GM21825 (cell line): ENCODE measurements at regions not wholly inside any gene's neighbourhood (a gene's known extent, or its start where the extent isn't known, plus 50 kb on each side); places are given as distances from the start of the nearest gene placed in this dataset.
A peak's percentile ranks its signal among the peaks of the same experiment; 100 is the strongest.
"Not testable (repeated sequence)": the region's sequence is repeated elsewhere in the genome, so short reads cannot be mapped to it uniquely, and the experiment has no call there.

Source experiments
- ATAC-seq: cut with Tn5 transposase; IDR thresholded peaks from one replicate; pipeline ENCODE4 v1.9.1; 2021; ENCODE audit warnings: mild to moderate bottlenecking, moderate library complexity; ENCODE audit not compliant: unreplicated experiment

DNA sequence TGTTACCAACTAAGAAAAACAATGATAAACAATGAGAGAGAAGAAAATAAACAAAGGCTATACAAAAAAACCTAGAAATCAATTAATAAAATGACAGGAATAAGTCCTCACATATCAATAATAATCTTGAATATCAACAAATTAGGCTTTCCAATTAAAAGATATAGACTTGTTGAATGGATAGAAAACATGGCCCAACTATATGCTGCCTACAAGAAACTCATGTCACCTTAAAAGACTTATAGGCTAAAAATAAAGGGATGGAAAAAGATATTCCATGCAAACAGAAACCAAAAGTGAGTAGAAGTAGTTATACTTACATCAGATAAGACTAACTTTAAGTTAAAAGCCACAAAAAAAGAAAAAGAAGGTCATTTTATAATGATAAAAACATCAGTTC, 183.9 kb downstream of the MYRFL start:
- ATAC-seq = no peak

DNA sequence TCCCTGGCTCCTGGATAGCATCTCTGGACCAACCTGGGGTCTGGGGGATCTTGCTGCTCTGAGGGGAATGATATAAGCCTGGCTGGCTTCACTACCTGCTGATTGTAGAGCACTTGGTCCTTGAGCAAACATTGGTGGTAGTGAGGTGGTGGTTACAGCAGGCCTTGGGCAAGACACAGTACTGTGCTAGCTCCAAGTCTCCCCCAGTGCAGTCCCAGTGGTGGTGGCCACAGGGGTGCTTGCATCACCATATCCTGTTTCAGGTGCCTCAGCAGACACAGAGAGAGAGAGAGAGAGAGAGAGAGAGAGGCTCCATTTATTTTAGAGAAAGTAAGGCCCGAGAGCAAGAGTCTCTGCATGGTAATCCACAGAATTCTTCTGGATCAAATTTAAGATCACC, 186.3 kb downstream of the MYRFL start:
- no peak for ATAC-seq

DNA sequence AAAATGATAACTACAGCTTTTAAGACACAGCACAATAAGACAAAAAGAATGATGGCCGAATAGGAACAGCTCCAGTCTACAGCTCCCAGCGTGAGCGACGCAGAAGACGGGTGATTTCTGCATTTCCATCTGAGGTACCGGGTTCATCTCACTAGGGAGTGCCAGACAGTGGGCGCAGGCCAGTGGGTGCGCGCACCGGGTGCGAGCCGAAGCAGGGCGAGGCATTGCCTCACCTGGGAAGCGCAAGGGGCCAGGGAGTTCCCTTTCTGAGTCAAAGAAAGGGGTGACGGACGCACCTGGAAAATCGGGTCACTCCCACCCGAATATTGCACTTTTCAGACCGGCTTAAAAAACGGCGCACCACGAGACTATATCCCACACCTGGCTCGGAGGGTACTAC, 188.0 kb downstream of the MYRFL start:
- ATAC-seq = not testable (repeated sequence)

DNA sequence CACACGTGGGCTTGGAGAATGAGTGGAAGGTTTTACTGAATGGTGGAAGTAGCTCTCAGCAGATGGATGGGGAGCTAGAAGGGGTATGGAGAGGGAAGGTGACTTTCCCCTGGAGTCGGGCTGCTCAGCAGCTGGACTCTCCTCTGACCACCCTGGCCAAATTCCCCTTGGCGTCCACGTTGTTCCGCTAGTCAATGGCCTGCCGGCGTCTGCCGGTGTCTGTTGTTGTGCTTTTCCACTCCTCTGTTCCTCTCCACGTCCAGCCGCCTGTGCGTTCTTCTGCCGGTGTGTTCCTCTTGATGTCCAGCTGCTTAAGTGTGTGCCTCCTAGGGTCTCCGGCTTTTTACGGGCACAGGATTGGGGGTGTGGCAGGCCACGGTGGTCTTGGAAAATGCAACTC, 203.5 kb downstream of the MYRFL start:
- no peak for ATAC-seq

DNA sequence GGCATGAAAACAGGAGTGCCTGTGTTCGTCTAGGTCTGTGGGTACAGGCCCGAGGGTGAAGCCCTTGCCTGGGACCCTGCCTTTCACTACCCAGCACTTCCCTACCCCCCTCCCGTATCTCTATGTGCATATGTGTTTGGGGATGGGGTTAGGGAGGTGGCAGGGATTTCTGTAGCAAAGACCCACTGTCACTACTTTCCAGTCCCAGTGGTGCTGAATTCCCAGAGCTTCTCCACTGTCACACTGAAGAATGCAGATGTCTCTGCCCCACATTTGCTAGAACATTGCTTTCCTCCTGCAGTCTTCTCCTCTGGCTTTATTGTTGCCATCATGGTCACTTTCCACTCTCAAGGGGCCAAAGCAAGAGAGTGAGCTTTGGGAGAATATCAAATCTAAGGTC, 203.9 kb downstream of the MYRFL start:
- ATAC-seq = no peak

DNA sequence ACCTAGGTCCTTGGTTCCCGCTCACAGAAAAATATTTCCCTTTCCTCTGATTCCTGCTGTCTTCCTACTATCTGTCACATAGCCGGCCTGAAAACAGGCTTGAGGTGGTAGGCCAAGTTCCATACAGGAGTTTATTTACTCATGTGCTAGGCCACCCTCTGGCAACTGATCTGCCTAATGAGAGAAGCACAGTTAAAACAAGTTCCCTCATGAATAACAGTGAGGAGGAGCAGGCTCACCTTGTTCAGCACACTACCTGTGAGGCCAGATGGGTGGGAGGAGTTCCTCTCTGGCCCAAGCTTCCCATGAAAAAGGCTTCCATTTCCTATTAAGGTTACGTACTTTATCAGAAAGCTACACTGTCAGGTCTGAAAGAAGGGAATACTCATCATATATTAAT, 206.0 kb downstream of the MYRFL start:
- no peak for ATAC-seq

DNA sequence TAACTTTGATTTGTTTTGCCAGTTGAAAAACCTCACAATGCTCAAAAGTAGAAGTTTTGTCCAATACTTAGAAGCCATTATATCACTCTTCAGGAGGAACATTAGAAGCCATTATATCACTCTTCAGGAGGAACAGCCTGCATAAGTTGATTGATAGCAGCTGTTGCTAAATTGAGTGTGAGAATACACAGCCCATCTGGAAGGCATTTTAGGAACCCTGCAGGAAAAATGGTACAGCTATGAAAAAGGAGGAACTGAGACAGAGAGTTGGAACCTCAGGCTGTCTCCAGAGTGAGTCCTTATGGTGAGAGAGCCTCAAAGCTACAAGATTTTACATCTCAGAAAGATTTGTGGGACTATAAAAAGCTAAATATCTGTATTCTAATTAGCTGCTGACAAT, 207.0 kb downstream of the MYRFL start:
- ATAC-seq = no peak

DNA sequence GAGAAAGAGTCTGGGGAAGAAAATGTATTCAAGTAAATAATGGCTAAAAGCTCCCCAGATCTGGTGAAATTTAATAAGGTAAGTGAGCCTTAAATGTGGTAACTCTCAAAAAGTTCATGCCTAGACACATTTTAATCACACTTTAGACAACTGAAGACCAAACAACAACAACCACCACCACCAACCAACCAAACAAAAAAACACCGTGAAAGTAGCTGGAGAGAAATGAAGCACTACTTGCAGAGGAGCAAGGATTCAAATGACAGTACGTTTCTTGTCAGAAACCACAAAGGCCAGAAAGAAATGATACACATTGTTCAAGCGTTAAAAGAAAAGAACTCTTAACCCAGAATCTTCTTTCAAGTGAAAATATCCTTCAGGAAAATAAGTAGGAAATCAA, 208.3 kb downstream of the MYRFL start:
- ATAC-seq = no peak

DNA sequence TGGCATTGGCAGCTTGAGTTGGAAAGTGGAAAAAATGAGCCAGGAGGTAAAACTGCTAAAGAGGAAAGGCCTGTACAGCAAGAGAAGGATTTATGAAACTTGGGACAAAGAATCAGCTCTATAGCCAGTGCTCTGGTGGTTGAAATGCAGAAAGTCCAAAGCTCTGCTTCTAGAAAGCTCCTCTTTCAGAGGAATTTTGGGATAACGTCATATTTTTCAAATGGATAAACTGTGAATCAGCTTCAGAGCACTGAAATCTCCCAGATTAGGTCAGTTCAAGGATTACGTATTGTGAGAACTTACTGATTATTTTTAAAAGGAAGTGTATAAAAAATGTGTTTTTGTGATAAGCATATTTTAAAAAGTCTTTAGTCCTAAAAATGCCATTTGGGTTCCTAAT, 203.1 kb upstream of the CNOT2 start:
- ATAC-seq = no peak

DNA sequence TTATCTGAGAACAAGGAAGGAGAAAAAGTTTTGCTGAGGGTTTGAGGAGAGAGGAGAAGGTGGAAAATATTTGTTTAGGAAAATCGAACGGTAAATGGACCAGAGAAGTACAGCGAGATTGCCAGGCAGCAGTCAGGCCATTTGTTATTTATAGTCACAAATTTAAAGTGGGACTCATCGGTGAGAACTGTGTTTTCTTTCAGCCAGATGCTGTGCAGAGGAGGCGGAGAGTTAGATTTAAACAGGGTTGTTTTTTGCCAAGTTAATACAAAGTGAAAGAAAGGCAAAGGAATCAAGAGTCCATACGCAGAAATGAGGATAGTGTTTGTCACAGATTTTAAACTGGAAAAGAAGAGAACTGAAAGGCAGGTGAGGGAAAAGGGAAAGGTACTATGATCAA, 200.6 kb upstream of the CNOT2 start:
- no peak for ATAC-seq

DNA sequence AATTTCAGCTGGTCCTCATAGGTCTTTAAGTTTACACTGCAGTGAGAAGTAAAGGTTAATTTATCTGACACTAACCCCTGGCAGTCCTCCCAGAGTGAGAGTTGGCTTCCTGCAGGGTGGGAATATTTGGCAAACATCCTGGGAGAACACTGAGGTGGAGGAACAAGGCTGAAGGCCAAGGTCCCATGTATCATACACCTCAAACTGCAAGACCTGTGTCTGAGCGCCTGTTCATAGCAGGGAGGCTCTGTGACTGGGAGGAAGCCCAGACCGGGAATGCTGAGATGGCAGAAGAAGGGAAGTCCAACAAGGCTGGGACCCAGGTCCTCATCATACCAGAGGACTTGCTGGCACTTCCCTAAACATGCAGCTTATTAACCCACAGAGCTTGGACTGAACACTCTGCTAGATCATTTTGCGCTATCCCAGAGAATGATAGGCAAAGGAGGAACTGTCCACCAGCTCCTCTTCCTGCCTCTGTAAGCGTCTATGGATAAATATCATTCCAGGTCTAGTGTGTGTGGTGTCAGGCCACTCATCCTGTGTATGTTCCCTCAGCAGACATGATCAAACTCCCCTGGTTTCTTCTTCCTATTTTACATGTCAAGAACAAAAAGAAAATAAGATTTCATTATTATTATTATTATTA, 199.6 kb upstream of the CNOT2 start:
- no peak for ATAC-seq

DNA sequence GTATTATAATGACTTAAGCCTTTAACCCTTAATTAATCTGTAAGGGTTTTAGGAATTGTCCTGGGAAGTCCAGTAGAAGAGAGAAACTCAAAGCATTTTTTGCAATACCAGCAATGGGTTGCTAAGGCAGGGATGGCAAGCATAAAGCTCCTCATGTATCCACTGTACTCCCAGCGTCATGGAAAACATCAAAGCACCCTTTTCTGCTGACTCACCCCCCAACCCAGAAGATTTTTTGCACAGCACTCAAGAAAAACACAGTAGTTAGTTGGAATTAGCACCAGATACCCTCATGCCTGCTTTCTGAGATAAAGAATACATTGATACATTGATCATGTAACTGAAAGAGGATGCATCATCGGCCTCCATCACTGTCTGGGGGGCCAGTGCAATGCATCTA, 199.1 kb upstream of the CNOT2 start:
- ATAC-seq = no peak

DNA sequence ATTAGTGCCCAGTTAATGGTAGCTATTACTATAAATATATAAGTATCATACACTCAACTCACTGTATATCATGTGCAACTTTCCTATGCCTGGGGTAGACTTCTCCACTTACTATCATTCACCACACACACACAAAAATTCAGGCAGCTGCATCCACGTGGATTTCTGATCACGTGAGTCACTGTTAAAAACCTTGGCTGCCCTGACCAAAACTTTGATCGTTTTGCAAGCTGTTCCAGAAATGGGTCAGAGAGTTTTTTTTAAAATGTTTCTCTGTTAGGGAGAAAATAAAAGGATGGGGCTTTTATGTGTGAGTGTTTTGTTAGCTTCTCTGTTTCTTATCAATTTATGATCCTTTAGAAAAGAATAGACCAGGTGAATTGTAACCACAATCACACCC, 198.2 kb upstream of the CNOT2 start:
- no peak for ATAC-seq

DNA sequence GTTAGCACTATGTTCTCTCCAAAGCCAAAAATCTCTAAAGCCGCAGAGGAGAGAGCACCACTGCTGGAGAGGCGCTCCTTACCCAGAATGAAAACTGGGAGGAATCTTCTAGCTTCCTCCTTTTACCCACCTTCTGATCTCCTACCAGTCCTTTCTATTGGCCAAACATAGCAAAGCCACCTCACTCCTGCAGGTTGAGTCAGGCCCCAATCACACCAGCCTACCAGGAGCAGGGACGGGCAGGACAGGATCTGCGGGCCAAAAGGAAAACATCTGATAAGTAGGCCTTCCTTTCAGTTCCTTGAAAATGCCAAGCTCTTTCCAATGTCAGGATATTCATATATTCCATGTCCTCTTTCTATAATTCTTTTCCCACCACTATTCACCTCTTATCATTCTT, 197.7 kb upstream of the CNOT2 start:
- ATAC-seq = no peak

DNA sequence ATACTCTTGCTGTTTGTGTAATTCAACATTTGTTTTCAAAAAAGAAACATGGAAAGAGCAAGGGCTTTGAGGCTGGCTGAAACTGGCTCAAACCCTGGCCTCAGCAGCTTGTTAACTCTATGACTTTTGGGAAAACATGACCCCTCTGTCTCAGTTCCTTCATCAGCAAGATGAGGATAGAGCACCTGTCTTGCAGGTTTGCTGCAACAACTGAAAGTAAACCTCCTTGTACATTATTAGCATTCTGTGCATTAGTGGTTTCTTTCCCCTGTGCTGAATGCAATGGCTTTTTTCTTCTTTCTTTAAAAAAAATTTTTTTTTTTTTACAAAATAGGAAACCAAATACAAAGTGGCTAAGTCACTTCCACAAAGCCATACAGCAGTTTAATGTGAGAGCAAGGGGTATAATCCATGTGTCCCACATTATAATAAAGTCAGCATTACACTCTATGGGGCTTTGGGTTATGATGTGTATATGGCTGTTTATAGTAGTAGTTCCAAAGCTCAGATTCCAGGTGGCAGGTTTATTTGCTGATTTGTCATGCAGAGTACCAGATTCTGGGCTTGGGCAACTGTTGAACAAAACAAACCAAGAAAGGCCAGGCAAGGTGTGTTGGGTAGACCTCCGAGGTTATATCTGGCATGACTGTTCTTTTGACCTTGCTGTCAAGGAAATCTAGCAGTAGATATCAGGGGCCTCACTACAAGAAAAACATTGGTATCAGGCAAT, 194.5 kb upstream of the CNOT2 start:
- ATAC-seq = no peak

DNA sequence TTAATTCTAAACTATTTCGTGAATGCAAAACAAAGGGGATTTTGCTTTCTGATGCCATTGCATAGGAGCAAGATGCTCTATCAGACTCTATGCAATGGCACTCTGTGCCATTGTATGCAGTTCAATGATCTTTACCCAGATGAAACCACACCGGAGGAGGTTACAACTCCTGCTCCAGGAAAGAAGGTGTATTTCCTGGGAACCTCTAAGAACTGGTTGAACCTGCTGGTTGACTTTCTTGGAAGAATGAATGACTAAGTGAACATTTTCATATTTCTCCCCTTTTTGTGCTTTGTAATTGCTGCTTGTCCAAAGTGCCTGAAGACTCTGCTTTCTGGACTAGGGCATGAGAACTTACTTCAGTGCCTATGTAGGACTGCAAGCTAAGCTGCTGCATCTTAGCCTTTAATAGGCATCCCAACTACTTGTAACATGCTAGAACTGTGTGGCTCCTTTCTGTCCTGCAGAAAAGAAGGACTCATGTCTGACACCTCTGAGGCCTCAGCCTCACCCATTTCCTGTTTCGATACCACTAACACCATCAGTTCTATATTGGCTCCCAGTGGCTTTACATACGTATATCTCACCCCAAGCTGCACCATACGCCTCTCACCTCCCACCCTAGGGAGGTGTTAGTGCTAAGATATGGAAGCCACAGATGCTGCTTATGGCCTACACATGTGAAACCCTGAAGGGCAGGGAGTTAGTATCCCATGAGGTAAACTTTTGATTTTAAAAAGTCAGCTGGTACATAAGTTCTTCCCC, 193.5 kb upstream of the CNOT2 start:
- peak; percentile 90 for ATAC-seq

DNA sequence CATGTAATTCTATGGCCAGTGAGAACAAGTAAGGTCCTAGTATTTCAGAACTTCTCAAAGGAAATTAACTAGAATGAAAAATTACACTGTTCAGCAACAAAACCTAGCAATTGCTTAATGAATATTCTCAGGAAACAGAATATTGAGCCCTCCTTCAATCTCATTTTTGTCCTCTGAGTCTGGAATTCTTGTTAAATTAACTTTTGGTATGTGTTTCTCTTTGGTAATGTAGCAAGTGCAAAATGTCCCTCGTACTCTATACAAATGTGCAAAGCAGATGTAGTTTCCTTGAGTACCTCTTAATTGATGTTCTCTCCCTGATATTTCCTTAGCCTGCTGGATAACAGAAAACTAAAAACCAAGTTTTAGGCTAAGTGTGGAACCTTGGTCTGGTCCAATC, 190.8 kb upstream of the CNOT2 start:
- ATAC-seq = no peak

DNA sequence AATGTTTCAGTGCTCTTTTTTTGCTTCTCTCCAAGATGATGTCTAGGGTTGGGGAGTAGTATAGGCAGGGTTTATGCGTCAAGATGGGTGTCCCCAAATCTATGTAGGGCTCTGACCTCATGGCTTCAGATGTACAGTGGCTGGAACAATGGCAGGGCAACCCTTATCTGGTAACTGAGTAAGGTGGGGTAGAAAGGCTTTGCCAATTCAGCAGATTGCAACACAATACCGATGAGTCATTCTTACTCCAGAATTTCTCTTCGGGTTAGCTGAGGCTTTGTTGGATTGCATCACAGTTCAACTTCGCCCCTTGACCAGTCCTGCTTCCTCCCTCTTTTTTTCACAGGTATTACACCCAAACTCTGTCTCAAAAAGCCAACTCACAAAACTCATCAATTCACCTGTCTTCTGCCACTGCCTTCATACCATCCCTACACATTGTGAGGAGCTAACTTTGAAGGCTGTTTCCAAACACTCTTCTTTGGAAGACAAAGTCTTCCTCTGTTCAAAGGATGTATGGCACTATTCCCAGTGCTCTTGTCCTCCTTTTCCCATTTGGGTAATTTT, 190.2 kb upstream of the CNOT2 start:
- no peak for ATAC-seq

DNA sequence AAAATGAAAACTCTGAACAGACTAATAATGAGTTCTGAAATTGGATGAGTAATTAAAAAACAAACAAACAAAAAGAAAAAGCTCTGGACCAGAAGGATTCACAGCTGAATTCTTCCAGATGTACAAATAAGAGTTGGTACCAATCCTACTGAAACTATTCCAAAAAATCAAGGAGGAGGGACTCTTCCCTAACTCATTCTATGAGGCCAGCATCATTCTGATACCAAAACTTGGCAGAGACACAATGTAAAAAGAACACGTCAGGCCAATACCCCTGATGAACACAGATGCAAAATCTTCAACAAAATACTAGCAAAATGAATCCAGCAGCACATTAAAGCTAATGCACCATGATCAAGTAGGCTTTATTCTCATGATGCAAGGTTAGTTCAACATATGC, 183.9 kb upstream of the CNOT2 start:
- no peak for ATAC-seq

DNA sequence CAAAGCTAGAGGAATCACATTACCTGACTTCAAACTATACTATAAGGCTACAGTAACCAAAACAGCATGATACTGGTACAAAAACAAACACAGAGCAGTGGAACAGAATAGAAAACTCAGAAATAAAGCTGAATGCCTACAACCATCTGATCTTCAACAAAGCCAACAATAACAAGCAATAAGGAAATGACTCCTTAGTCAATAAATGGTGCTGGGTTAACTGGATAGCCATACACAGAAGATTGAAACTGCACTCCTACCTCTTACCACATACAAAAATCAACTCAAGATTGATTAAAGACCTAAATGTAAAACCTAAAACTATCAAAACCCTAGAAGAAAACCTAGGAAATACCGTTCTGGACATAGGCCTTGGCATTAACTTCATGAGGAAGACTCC, 182.6 kb upstream of the CNOT2 start:
- no peak for ATAC-seq

DNA sequence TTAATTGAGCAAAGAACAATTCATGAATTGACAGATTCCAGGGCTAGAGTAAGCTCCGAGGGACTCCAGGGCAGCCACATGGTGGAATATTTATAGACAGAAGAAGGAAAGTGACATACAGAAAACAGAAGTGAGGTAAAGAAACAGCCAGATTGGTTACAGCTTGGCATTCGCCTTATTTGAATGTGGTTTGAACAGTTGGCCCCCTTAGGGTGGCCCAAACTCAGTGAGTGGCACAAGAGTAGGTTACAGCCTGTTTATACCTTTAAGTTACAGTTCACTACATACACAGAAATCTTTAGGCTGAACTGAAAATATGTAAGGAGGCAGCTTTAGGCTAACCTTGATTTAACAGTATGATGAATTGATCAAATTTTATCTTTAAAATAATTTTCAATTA, 174.5 kb upstream of the CNOT2 start:
- ATAC-seq = no peak
